Non-pigmented ciliary epithelial cell (primary cell): ENCODE measurements at regions not wholly inside any gene's neighbourhood (a gene's known extent, or its start where the extent isn't known, plus 50 kb on each side); places are given as distances from the start of the nearest gene placed in this dataset.
"Not testable (repeated sequence)": the region's sequence is repeated elsewhere in the genome, so short reads cannot be mapped to it uniquely, and the experiment has no call there.

Experiments used
- DNase-seq: peaks from one replicate; pipeline ENCODE4 v3.0.0-alpha.2; 2010; ENCODE audit warnings: low read depth

GRCh38 chr7:56219017-56219416, 102.8 kb upstream of the NUPR2 start:
- DNase-seq, result no peak

GRCh38 chr7:56218510-56218909, 102.3 kb upstream of the NUPR2 start:
- DNase-seq, result no peak

GRCh38 chr7:56213574-56213973, 97.4 kb upstream of the NUPR2 start:
- no peak for DNase-seq

DNA sequence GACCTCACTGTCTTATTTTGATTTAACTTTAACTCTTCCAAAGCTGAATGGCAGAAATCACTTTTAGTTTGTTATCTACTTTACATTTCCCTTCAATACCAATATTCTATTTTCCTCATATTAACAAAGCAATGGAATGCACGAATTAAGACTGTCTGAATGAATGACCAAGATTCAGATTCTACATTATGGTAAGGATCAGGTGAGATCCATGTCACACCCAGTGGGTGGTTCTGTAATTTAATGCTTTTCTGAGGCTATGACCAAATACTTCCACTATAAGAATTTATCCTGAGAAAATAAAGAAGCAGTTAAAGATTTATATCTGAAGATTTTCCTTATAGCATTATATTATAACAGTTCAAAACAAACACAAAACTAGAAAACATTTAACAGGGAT, 90.2 kb upstream of the NUPR2 start:
- DNase-seq, result no peak

DNA sequence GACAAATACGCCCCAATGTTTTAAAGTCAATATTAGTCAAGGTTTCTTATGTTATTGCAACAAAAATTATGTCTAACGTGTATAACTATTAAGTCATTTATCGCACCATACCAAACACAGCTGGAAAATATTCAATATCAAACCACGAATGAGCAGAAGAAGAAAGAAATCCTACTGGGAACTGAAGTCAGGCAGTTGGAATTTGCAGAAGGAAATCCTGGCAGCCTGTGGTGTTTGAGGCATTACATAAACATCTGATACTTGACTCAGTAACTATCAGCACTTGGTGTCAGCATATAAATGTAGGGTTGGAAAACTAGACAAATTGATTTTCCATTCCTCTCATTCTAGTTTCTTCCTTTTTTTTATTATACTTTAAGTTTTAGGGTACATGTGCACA, 83.4 kb upstream of the NUPR2 start:
- DNase-seq, result no peak

DNA sequence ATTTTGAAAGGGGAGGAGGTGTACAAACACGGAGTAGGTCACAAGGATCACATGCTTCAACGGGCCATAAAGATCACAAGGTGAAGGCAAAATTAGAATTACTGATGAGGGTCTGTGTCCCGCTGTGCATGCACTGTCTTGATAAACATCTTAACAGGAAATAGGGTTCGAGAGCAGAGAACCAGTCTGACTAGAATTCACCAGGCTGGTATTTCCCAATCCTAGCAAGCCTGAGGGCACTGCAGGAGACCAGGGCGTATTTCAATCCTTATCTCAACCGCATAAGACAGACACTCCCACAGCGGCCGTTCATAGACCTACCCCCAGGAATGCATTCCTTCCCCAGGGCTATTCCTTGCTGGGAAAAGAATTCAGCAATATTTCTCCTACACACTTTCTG, 80.0 kb upstream of the NUPR2 start:
- not testable (repeated sequence) for DNase-seq

DNA sequence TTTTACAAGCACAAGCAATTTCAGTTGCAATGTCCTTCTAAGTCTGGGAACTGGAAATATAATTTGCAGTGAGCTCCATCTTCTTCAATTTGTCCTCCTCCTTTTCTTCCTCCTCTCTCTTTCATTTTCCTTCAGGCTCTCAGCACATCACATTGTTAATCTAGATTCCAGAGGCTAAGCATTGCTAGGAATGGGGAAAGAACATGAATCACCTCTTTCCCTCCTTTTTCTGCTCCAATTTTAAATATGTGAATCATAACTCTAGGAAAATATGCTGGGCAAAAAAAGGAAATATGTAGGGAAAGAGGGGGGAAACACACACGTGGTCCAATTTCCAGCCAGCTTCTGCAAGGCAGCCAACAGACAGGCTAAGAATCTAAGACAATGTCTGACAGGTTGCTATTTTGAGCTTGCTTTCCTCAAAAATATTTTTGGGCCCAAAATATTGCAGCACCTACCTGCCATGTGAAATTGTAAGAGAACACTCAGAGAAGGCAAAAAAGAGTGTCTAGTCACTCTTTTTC, 72.7 kb upstream of the NUPR2 start:
- DNase-seq, result no peak

DNA sequence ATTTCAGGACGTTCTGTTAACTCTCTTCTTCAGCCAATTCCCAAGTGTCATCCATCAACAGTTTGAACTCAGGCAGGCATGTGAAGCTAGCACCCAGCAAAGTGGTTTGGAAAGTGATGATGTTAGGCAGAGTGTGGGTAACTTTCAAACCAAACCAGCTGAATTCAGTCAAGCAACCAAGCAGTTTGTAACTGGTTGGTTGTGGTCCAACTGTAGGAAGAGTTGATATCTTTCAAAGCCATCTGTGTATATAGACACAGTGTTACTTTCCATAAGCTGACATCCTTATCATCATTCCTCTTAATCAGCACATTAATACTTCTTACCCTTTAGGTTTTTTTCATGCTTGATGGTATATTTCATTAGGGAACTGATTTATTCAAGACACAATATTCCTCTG, 72.2 kb upstream of the NUPR2 start:
- no peak for DNase-seq

- DNase-seq, result no peak
These were observed 64.8 kb upstream of the NUPR2 start for GRCh38 chr7:56181010-56181409.

GRCh38 chr7:56175771-56176170, 59.6 kb upstream of the NUPR2 start:
- no peak for DNase-seq

- no peak for DNase-seq
These were observed 58.9 kb upstream of the NUPR2 start for GRCh38 chr7:56174875-56175760.

- DNase-seq, result no peak
These were observed 58.2 kb upstream of the NUPR2 start for GRCh38 chr7:56174346-56174874.
